Transverse colon (tissue), 3 donors: ENCODE measurements at regions not wholly inside any gene's neighbourhood (a gene's known extent, or its start where the extent isn't known, plus 50 kb on each side); places are given as distances from the start of the nearest gene placed in this dataset.
"Not testable (repeated sequence)": the region's sequence is repeated elsewhere in the genome, so short reads cannot be mapped to it uniquely, and the experiment has no call there.

Experiments used
- EP300 ChIP-seq: sonication (generic); formaldehyde crosslinking; IDR thresholded peaks from one replicate; pipeline ENCODE4 v1.6.1; 2017; ENCODE audit warnings: antibody characterized with exemption, low read depth
- TF ChIP-seq, protein P1 (sequence below), 5 experiments: fragments of 200-600 bp in 3 of 5; fragments of 450-650 bp in 2 of 5; sonication (generic) in 3 of 5; IDR thresholded peaks; 1 replicate in 2 of 5; 2 replicates in 3 of 5; pipeline ENCODE4 v1.5.1; 2016 to 2017; ENCODE audit warnings: antibody characterized with exemption in 5 of 5, inconsistent platforms in 3 of 5, mild to moderate bottlenecking in 2 of 5, moderate library complexity in 1 of 5

DNA sequence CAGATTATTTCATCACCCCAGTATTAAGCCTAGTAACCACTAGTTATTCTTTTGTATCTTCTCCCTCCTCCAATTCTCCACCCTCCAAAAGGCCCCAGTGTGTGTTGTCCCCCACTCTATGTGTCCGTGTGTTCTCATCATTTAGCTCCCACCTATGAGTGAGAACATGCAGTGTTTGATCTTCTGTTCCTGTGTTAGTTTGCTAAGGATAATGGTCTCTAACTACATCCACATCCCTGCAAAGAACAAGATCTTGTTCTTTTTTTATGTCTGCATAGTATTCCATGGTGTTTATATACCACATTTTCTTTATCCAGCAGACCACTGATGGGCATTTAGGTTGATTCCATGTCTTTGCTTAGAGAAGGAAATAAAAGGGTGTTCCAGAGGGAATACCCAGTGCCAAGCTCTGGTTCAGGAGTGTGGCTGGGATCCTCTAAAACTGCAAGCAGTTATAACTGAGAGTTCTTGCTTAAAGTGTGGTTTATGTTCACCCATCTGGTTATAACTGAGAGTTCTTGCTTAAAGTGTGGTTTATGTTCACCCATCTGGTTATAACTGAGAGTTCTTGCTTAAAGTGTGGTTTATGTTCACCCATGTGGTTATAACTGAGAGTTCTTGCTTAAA lies 154.8 kb downstream of the SYT15 start:
- TF ChIP-seq, protein P1, sequence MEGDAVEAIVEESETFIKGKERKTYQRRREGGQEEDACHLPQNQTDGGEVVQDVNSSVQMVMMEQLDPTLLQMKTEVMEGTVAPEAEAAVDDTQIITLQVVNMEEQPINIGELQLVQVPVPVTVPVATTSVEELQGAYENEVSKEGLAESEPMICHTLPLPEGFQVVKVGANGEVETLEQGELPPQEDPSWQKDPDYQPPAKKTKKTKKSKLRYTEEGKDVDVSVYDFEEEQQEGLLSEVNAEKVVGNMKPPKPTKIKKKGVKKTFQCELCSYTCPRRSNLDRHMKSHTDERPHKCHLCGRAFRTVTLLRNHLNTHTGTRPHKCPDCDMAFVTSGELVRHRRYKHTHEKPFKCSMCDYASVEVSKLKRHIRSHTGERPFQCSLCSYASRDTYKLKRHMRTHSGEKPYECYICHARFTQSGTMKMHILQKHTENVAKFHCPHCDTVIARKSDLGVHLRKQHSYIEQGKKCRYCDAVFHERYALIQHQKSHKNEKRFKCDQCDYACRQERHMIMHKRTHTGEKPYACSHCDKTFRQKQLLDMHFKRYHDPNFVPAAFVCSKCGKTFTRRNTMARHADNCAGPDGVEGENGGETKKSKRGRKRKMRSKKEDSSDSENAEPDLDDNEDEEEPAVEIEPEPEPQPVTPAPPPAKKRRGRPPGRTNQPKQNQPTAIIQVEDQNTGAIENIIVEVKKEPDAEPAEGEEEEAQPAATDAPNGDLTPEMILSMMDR (IDR thresholded peaks at IDR 0.05) = not testable (repeated sequence)
- TF ChIP-seq EP300 = not testable (repeated sequence)
